IMR-90 (cell line): ENCODE measurements at regions not wholly inside any gene's neighbourhood (a gene's known extent, or its start where the extent isn't known, plus 50 kb on each side); places are given as distances from the start of the nearest gene placed in this dataset.

Experiments used
- ATAC-seq: fragments of 200-7000 bp; cut with Tn5 transposase; 2 replicates; pipeline ENCODE4 v1.9.1; 2020; ENCODE audit warnings: low read depth, mild to moderate bottlenecking, moderate library complexity
- BruUV-seq: library from RNA; stranded (reverse); fragments of 400-500 nt; replicated peaks from 2 replicates; lab custom pipeline; 2021; lab: Mats Ljungman, UMichigan
- CTCF ChIA-PET: fragments of 300-600 bp; formaldehyde crosslinking; extraction: SDS; loops from one replicate; lab custom pipeline; 2021; ENCODE audit warnings: antibody characterized with exemption; lab: Yijun Ruan, JAX
- POLR2A ChIA-PET: fragments of 300-600 bp; sonication (Branson Sonifier 250); formaldehyde crosslinking; loops from one replicate; lab custom pipeline; 2022; ENCODE audit warnings: antibody characterized with exemption; ENCODE audit not compliant: unreplicated experiment; lab: Charles Lee
- DNase-seq: peaks from one replicate; pipeline ENCODE4 v3.0.0; 2013
- H2AFZ ChIP-seq: replicated peaks from 2 replicates; pipeline ENCODE3; 2013; ENCODE audit warnings: low read length, mild to moderate bottlenecking; ENCODE audit not compliant: poor library complexity
- H2AK5ac ChIP-seq: 2 replicates; pipeline ENCODE4 v1.6.1; 2013; ENCODE audit warnings: low read depth, low read length, inconsistent platforms
- H2AK9ac ChIP-seq: replicated peaks from 2 replicates; pipeline ENCODE3; 2013; ENCODE audit warnings: mild to moderate bottlenecking, low read depth, low read length, moderate library complexity; ENCODE audit not compliant: poor library complexity
- H2BK120ac ChIP-seq: 2 replicates; pipeline ENCODE4 v1.6.1; 2013; ENCODE audit warnings: low read depth, low read length, inconsistent platforms
- H2BK15ac ChIP-seq: 3 replicates; pipeline ENCODE4 v1.6.1; 2013; ENCODE audit warnings: low read depth, low read length, inconsistent platforms
- H2BK20ac ChIP-seq: 2 replicates; pipeline ENCODE4 v1.6.1; 2013; ENCODE audit warnings: low read depth, mild to moderate bottlenecking, inconsistent platforms, low read length, moderate library complexity
- H2BK5ac ChIP-seq: 2 replicates; pipeline ENCODE4 v1.6.1; 2013; ENCODE audit warnings: mild to moderate bottlenecking, low read depth, low read length, inconsistent platforms; ENCODE audit not compliant: poor library complexity, severe bottlenecking
- H3K14ac ChIP-seq: replicated peaks from 2 replicates; pipeline ENCODE4 v1.6.1; 2013; ENCODE audit warnings: low read depth, low read length, inconsistent platforms
- H3K18ac ChIP-seq: 2 replicates; pipeline ENCODE4 v1.6.1; 2013; ENCODE audit warnings: low read depth, low read length, control low read depth
- H3K23ac ChIP-seq: 2 replicates; pipeline ENCODE4 v1.6.1; 2013; ENCODE audit warnings: low read depth, low read length, inconsistent platforms
- H3K27ac ChIP-seq: 2 replicates; pipeline ENCODE4 v1.5.1; 2013; ENCODE audit warnings: mild to moderate bottlenecking, control low read depth, low read length; ENCODE audit not compliant: insufficient read depth
- H3K27me3 ChIP-seq: 2 replicates; pipeline ENCODE4 v1.6.1; 2013; ENCODE audit warnings: low read length; ENCODE audit not compliant: control insufficient read depth, insufficient read depth
- H3K36me3 ChIP-seq: 2 replicates; pipeline ENCODE4 v1.6.1; 2013; ENCODE audit warnings: low read length, mixed read lengths; ENCODE audit not compliant: control insufficient read depth, insufficient read depth
- H3K4ac ChIP-seq: 2 replicates; pipeline ENCODE4 v1.6.1; 2013; ENCODE audit warnings: low read depth, low read length, inconsistent platforms
- H3K4me1 ChIP-seq: 2 replicates; pipeline ENCODE4 v1.6.1; 2013; ENCODE audit warnings: low read length, mixed read lengths; ENCODE audit not compliant: control insufficient read depth, insufficient read depth
- H3K4me2 ChIP-seq: 2 replicates; pipeline ENCODE4 v1.6.1; 2013; ENCODE audit warnings: low read depth, mild to moderate bottlenecking, control low read depth, low read length, moderate library complexity
- H3K4me3 ChIP-seq: 2 replicates; pipeline ENCODE4 v1.5.1; 2013; ENCODE audit warnings: low read depth, mild to moderate bottlenecking, control low read depth, low read length, moderate library complexity; ENCODE audit not compliant: insufficient read depth
- H3K56ac ChIP-seq: 2 replicates; pipeline ENCODE4 v1.6.1; 2013; ENCODE audit warnings: low read length, inconsistent platforms; ENCODE audit not compliant: insufficient read depth; ENCODE audit errors: extremely low read depth
- H3K79me1 ChIP-seq, 2 experiments: 2 replicates each; pipeline ENCODE4 v1.6.1; 2013; ENCODE audit warnings: low read length in 2 of 2, inconsistent platforms in 1 of 2, low read depth in 1 of 2
- H3K9ac ChIP-seq: 2 replicates; pipeline ENCODE4 v1.6.1; 2013; ENCODE audit warnings: low read depth, low read length, control low read depth
- H3K9me1 ChIP-seq: 2 replicates; pipeline ENCODE4 v1.6.1; 2013; ENCODE audit warnings: low read length, inconsistent platforms; ENCODE audit not compliant: insufficient read depth
- H3K9me3 ChIP-seq: 2 replicates; pipeline ENCODE4 v1.6.1; 2013; ENCODE audit warnings: low read length; ENCODE audit not compliant: control insufficient read depth, insufficient read depth
- H4K20me1 ChIP-seq: 2 replicates; pipeline ENCODE4 v1.6.1; 2013; ENCODE audit warnings: low read length, inconsistent platforms; ENCODE audit not compliant: insufficient read depth
- H4K5ac ChIP-seq: 2 replicates; pipeline ENCODE4 v1.6.1; 2013; ENCODE audit warnings: mild to moderate bottlenecking, low read depth, low read length, control low read depth
- H4K8ac ChIP-seq, 2 experiments: 2 replicates each; pipeline ENCODE4 v1.6.1; 2013; ENCODE audit warnings: low read depth in 2 of 2, low read length in 2 of 2, control low read depth in 1 of 2, inconsistent platforms in 1 of 2
- H4K91ac ChIP-seq: 2 replicates; pipeline ENCODE4 v1.6.1; 2013; ENCODE audit warnings: low read depth, low read length, inconsistent platforms; ENCODE audit not compliant: insufficient read depth
- BHLHE40 ChIP-seq: fragments of 150-350 bp; IDR thresholded peaks from 2 replicates; pipeline ENCODE4 v1.6.1; 2016; ENCODE audit warnings: mild to moderate bottlenecking, low read depth, low read length
- CEBPB ChIP-seq: IDR thresholded peaks from 2 replicates; pipeline ENCODE4 v1.6.1; 2012; ENCODE audit warnings: low read depth, low read length, improper control_type of control experiment
- CHD1 ChIP-seq: IDR thresholded peaks from 2 replicates; pipeline ENCODE4 v1.6.1; 2012; ENCODE audit warnings: low read depth, low read length, improper control_type of control experiment
- CTCF ChIP-seq: conservative IDR thresholded peaks from 2 replicates; pipeline ENCODE4 v1.5.1; 2012; ENCODE audit warnings: mild to moderate bottlenecking, low read depth, low read length, improper control_type of control experiment
- ELK1 ChIP-seq: fragments of 150-350 bp; IDR thresholded peaks from 2 replicates; pipeline ENCODE4 v1.6.1; 2016; ENCODE audit warnings: low read depth, mild to moderate bottlenecking, low read length, moderate library complexity, borderline replicate concordance
- FOS ChIP-seq: fragments of 150-350 bp; IDR thresholded peaks from 2 replicates; pipeline ENCODE4 v1.6.1; 2016; ENCODE audit warnings: low read depth, low read length
- MAFK ChIP-seq: IDR thresholded peaks from 2 replicates; pipeline ENCODE4 v1.6.1; 2012; ENCODE audit warnings: low read depth, low read length, improper control_type of control experiment
- MAZ ChIP-seq: IDR thresholded peaks from 2 replicates; pipeline ENCODE4 v1.6.1; 2012; ENCODE audit warnings: low read depth, mild to moderate bottlenecking, low read length, improper control_type of control experiment, moderate library complexity, borderline replicate concordance
- MXI1 ChIP-seq: IDR thresholded peaks from 2 replicates; pipeline ENCODE4 v1.6.1; 2012; ENCODE audit warnings: low read depth, mild to moderate bottlenecking, low read length, moderate library complexity, borderline replicate concordance
- NFE2L2 ChIP-seq: fragments of 150-350 bp; IDR thresholded peaks from 2 replicates; pipeline ENCODE4 v1.6.1; 2016; ENCODE audit warnings: low read depth, mild to moderate bottlenecking, low read length
- POLR2A ChIP-seq: IDR thresholded peaks from 2 replicates; pipeline ENCODE4 v1.6.1; 2012; ENCODE audit warnings: mild to moderate bottlenecking, low read depth, low read length
- RAD21 ChIP-seq: IDR thresholded peaks from 2 replicates; pipeline ENCODE4 v1.6.1; 2012; ENCODE audit warnings: low read length, improper control_type of control experiment
- RCOR1 ChIP-seq: IDR thresholded peaks from 2 replicates; pipeline ENCODE4 v1.6.1; 2012; ENCODE audit warnings: mild to moderate bottlenecking, low read length, improper control_type of control experiment; ENCODE audit not compliant: insufficient replicate concordance
- RFX5 ChIP-seq: IDR thresholded peaks from 2 replicates; pipeline ENCODE4 v1.8.0; 2012; ENCODE audit warnings: low read depth, mild to moderate bottlenecking, low read length, moderate library complexity
- SMC3 ChIP-seq: fragments of 150-350 bp; IDR thresholded peaks from 2 replicates; pipeline ENCODE4 v1.6.1; 2016; ENCODE audit warnings: low read depth, mild to moderate bottlenecking, antibody characterized with exemption, low read length, moderate library complexity
- WGBS, 2 experiments: methylation state at CpG; one replicate each; pipeline versions ENCODE4 v1.1.5 to v1.1.7; 2013; ENCODE audit warnings: missing lambda C conversion rate in 2 of 2; ENCODE audit not compliant: insufficient read length in 1 of 2; ENCODE audit errors: extremely low coverage in 2 of 2; 5-methylcytosine and 5-hydroxymethylcytosine counted together
- dilution Hi-C: fragments of 300-500 bp; cut with HindIII; formaldehyde crosslinking; loops from one replicate; pipeline ENCODE4 v1.14.3; 2018; ENCODE audit warnings: low sequenced_read_pairs; ENCODE audit not compliant: unreplicated experiment
- in situ Hi-C: fragments of 300-500 bp; cut with MboI; formaldehyde crosslinking; loops from 3 replicates; pipeline ENCODE4 v1.14.3; 2019; ENCODE audit warnings: low sequenced_read_pairs, inconsistent platforms, mixed read lengths
- intact Hi-C: fragments of 100-400 bp; cut with micrococcal nuclease; formaldehyde crosslinking; loops from 2 replicates; pipeline ENCODE4 v1.10.0; 2022
- TF ChIP-seq, protein P1 (sequence below): fragments of 150-350 bp; IDR thresholded peaks from 2 replicates; pipeline ENCODE4 v1.6.1; 2017; ENCODE audit warnings: mild to moderate bottlenecking, antibody characterized with exemption, low read length, low read depth

DNA sequence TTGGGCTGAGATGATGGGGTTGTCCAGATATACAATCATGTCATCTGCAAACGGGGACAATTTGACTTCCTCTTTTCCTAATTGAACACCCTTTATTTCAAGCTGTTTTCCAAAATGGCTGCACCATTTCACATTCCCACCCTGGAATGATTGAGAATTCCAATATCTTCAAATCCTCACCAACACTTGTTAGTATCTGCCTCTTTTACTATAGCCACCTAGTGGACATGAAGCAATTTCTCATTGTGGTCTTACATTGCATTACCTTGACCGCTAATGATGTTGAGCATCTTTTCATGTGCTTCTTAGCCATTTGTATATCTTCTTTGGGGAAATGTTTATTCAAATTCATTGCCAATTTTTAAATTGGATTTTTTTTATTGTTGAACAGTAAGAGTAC lies 364.8 kb downstream of the SMARCA1 start:
- no peaks in the 10 kb centered on the region for H3K36me3 ChIP-seq
- H3K9me3 ChIP-seq, result no peaks in the 10 kb centered on the region
- intact Hi-C loops, result no loop called here
- H4K91ac ChIP-seq, result no peak overlapping the region
- H3K9me1 ChIP-seq, result no peaks in the 10 kb centered on the region
- no peak overlapping the region for H2BK15ac ChIP-seq
- H3K79me1 ChIP-seq, result no peaks in the 10 kb centered on the region
- no peak overlapping the region for H2BK5ac ChIP-seq
- H4K5ac ChIP-seq, result no peak overlapping the region
- no peak overlapping the region for H4K8ac ChIP-seq
- no CpG with 5 or more reads among the region's 2 CpGs for WGBS, 2 experiments
- no peak overlapping the region for H3K4me3 ChIP-seq
- BruUV-seq, result no TSS peak
- dilution Hi-C loops, result no loop called here
- no peak overlapping the region for H2AK9ac ChIP-seq
- H3K14ac ChIP-seq, result no peak overlapping the region
- H3K27ac ChIP-seq, result no peak overlapping the region
- ChIA-PET CTCF (no interaction called here), POLR2A (no interaction called here)
- no peak for TF ChIP-seq CTCF
- no peak for TF ChIP-seq POLR2A
- no peak for TF ChIP-seq MAFK
- TF ChIP-seq RFX5, result no peak
- TF ChIP-seq FOS, result no peak
- no peak for TF ChIP-seq RAD21
- no peak for TF ChIP-seq CHD1
- TF ChIP-seq RCOR1, result no peak
- TF ChIP-seq, protein P1, sequence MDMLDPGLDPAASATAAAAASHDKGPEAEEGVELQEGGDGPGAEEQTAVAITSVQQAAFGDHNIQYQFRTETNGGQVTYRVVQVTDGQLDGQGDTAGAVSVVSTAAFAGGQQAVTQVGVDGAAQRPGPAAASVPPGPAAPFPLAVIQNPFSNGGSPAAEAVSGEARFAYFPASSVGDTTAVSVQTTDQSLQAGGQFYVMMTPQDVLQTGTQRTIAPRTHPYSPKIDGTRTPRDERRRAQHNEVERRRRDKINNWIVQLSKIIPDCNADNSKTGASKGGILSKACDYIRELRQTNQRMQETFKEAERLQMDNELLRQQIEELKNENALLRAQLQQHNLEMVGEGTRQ, result no peak
- no peak for TF ChIP-seq SMC3
- no peak for TF ChIP-seq NFE2L2
- no peak for TF ChIP-seq CEBPB
- TF ChIP-seq ELK1, result no peak
- TF ChIP-seq BHLHE40, result no peak
- TF ChIP-seq MAZ, result no peak
- no peak for TF ChIP-seq MXI1
- no peak for ATAC-seq
- no peak overlapping the region for H3K4me2 ChIP-seq
- H3K4ac ChIP-seq, result no peak overlapping the region
- no peak overlapping the region for H3K9ac ChIP-seq
- in situ Hi-C loops, result no loop called here
- no peak overlapping the region for H3K18ac ChIP-seq
- H3K23ac ChIP-seq, result no peak overlapping the region
- no peak overlapping the region for H2AFZ ChIP-seq
- no peaks in the 10 kb centered on the region for H3K4me1 ChIP-seq
- H2BK20ac ChIP-seq, result no peak overlapping the region
- H4K20me1 ChIP-seq, result no peaks in the 10 kb centered on the region
- DNase-seq, result no peak
- no peak overlapping the region for H2BK120ac ChIP-seq
- no peak overlapping the region for H2AK5ac ChIP-seq
- H3K27me3 ChIP-seq, result no peaks in the 10 kb centered on the region
- no peak overlapping the region for H3K56ac ChIP-seq
